SK-N-SH treated with all-trans-retinoic acid at 6 μM for 48 hours (cell line): ENCODE measurements at regions not wholly inside any gene's neighbourhood (a gene's known extent, or its start where the extent isn't known, plus 50 kb on each side); places are given as distances from the start of the nearest gene placed in this dataset.

Source experiments
- ATAC-seq: fragments of 200-7000 bp; cut with Tn5 transposase; 3 replicates; pipeline ENCODE4 v1.9.1; 2020; ENCODE audit warnings: mild to moderate bottlenecking, moderate library complexity
- ARNTL ChIP-seq: fragments of 450-650 bp; formaldehyde crosslinking; IDR thresholded peaks from 2 replicates; pipeline ENCODE4 v1.5.0; 2020; ENCODE audit warnings: low read depth, mild to moderate bottlenecking, moderate library complexity, borderline replicate concordance
- BACH2 ChIP-seq: fragments of 250-450 bp; sonication (Bioruptor Pico); IDR thresholded peaks from 2 replicates; pipeline ENCODE4 v1.9.0; 2021; ENCODE audit warnings: mild to moderate bottlenecking, borderline replicate concordance
- CREB5 ChIP-seq: fragments of 250-450 bp; sonication (Bioruptor Pico); IDR thresholded peaks from 2 replicates; pipeline ENCODE4 v1.5.1; 2020; ENCODE audit warnings: low read depth, mild to moderate bottlenecking, moderate library complexity
- CSDC2 ChIP-seq: fragments of 250-450 bp; sonication (Bioruptor Pico); IDR thresholded peaks from 2 replicates; pipeline ENCODE4 v1.5.0; 2020; ENCODE audit warnings: mild to moderate bottlenecking, moderate library complexity
- CSRNP3 ChIP-seq: fragments of 250-450 bp; sonication (Bioruptor Pico); IDR thresholded peaks from 2 replicates; pipeline ENCODE4 v1.5.1; 2021; ENCODE audit warnings: mild to moderate bottlenecking, moderate library complexity
- ESRRG ChIP-seq: fragments of 250-450 bp; sonication (Bioruptor Pico); IDR thresholded peaks from 2 replicates; pipeline ENCODE4 v1.6.1; 2021; ENCODE audit warnings: mild to moderate bottlenecking
- GLIS3 ChIP-seq: fragments of 250-450 bp; sonication (Bioruptor Pico); IDR thresholded peaks from 2 replicates; pipeline ENCODE4 v1.5.0; 2020; ENCODE audit warnings: mild to moderate bottlenecking, moderate library complexity
- ISL1 ChIP-seq: fragments of 250-450 bp; sonication (Bioruptor Pico); IDR thresholded peaks from 2 replicates; pipeline ENCODE4 v2.1.2; 2022; ENCODE audit warnings: mild to moderate bottlenecking, moderate library complexity
- OSR1 ChIP-seq: fragments of 250-450 bp; sonication (Bioruptor Pico); IDR thresholded peaks from 2 replicates; pipeline ENCODE4 v1.8.0; 2022; ENCODE audit warnings: moderate library complexity, mild to moderate bottlenecking, inconsistent platforms
- POU6F1 ChIP-seq: fragments of 250-450 bp; sonication (Bioruptor Pico); IDR thresholded peaks from 2 replicates; pipeline ENCODE4 v1.8.0; 2021; ENCODE audit warnings: low read depth, mild to moderate bottlenecking, moderate library complexity, borderline replicate concordance
- SNAI2 ChIP-seq: fragments of 250-450 bp; sonication (Bioruptor Pico); IDR thresholded peaks from 2 replicates; pipeline ENCODE4 v1.5.0; 2020; ENCODE audit warnings: mild to moderate bottlenecking, moderate library complexity
- TCF4 ChIP-seq: fragments of 250-450 bp; sonication (Bioruptor Pico); IDR thresholded peaks from 2 replicates; pipeline ENCODE4 v1.8.0; 2021; ENCODE audit warnings: mild to moderate bottlenecking, moderate library complexity, borderline replicate concordance
- TOX ChIP-seq: fragments of 250-450 bp; sonication (Bioruptor Pico); IDR thresholded peaks from 2 replicates; pipeline ENCODE4 v1.8.0; 2021; ENCODE audit warnings: mild to moderate bottlenecking, moderate library complexity, borderline replicate concordance
- TSHZ2 ChIP-seq: fragments of 250-450 bp; sonication (Bioruptor Pico); IDR thresholded peaks from 2 replicates; pipeline ENCODE4 v1.5.0; 2020; ENCODE audit warnings: mild to moderate bottlenecking, moderate library complexity
- ZC3H10 ChIP-seq: fragments of 250-450 bp; sonication (Bioruptor Pico); IDR thresholded peaks from 2 replicates; pipeline ENCODE4 v1.5.1; 2021; ENCODE audit warnings: mild to moderate bottlenecking, moderate library complexity
- ZFP3 ChIP-seq: fragments of 250-450 bp; sonication (Bioruptor Pico); IDR thresholded peaks from 2 replicates; pipeline ENCODE4 v1.5.0; 2020; ENCODE audit warnings: mild to moderate bottlenecking, moderate library complexity
- ZFP30 ChIP-seq: fragments of 450-650 bp; formaldehyde crosslinking; IDR thresholded peaks from 2 replicates; pipeline ENCODE4 v1.5.0; 2022; ENCODE audit warnings: mild to moderate bottlenecking, moderate library complexity
- ZNF565 ChIP-seq: fragments of 450-650 bp; formaldehyde crosslinking; conservative IDR thresholded peaks from 2 replicates; pipeline ENCODE4 v1.5.0; 2020; ENCODE audit warnings: low read depth, mild to moderate bottlenecking, moderate library complexity
- ZNF70 ChIP-seq: fragments of 450-650 bp; formaldehyde crosslinking; IDR thresholded peaks from 2 replicates; pipeline ENCODE4 v1.5.0; 2020; ENCODE audit warnings: mild to moderate bottlenecking, moderate library complexity
- ZNF8 ChIP-seq: fragments of 450-650 bp; formaldehyde crosslinking; IDR thresholded peaks from 2 replicates; pipeline ENCODE4 v1.5.0; 2020; ENCODE audit warnings: mild to moderate bottlenecking, moderate library complexity
- TF ChIP-seq, protein P1 (sequence below): fragments of 250-450 bp; sonication (Bioruptor Pico); IDR thresholded peaks from 2 replicates; pipeline ENCODE4 v1.8.0; 2020; ENCODE audit warnings: mild to moderate bottlenecking, moderate library complexity, borderline replicate concordance

DNA sequence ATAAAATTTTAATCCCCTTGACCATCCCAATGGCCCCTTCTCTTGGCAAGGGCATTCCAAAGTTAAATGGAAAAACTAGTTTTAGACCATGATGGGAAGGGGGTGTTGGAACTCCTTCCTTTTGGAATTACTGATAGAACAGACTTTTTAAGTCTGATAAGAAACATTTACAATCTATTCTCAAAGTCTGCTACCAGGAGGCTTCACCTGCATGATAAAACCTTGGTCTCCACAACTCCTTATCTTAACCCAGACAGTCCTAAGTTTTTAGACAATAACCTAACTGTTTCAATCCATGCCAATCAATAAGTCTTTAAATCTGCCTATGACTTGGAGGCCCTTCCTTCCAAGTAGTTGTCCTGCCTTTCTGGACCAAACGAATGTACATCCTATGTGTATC is 63.9 kb upstream of the PGRMC2 start (continued):
- no peak for TF ChIP-seq TCF4
- TF ChIP-seq, protein P1, sequence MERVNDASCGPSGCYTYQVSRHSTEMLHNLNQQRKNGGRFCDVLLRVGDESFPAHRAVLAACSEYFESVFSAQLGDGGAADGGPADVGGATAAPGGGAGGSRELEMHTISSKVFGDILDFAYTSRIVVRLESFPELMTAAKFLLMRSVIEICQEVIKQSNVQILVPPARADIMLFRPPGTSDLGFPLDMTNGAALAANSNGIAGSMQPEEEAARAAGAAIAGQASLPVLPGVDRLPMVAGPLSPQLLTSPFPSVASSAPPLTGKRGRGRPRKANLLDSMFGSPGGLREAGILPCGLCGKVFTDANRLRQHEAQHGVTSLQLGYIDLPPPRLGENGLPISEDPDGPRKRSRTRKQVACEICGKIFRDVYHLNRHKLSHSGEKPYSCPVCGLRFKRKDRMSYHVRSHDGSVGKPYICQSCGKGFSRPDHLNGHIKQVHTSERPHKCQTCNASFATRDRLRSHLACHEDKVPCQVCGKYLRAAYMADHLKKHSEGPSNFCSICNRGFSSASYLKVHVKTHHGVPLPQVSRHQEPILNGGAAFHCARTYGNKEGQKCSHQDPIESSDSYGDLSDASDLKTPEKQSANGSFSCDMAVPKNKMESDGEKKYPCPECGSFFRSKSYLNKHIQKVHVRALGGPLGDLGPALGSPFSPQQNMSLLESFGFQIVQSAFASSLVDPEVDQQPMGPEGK, result no peak
- TF ChIP-seq BACH2 (CRISPR knock-in tag), result no peak
- no peak for TF ChIP-seq GLIS3
- no peak for TF ChIP-seq ARNTL (CRISPR knock-in tag)
- no peak for TF ChIP-seq ZNF70 (CRISPR knock-in tag)
- TF ChIP-seq, all 23 proteins: peak for 0

GRCh38 chr4:128350449-128351045 is 62.9 kb upstream of the PGRMC2 start:
- no peak for ATAC-seq
- TF ChIP-seq ARNTL (CRISPR knock-in tag) (no peak), OSR1 (CRISPR knock-in tag) (no peak), ESRRG (CRISPR knock-in tag) (no peak), BACH2 (CRISPR knock-in tag) (no peak), SNAI2 (CRISPR knock-in tag) (no peak), ZNF70 (CRISPR knock-in tag) (no peak), ZNF565 (no peak), ISL1 (CRISPR knock-in tag) (no peak), ZNF8 (no peak), CSRNP3 (CRISPR knock-in tag) (no peak), TOX (CRISPR knock-in tag) (no peak), ZFP3 (CRISPR knock-in tag) (no peak), CSDC2 (CRISPR knock-in tag) (no peak), ZFP30 (CRISPR knock-in tag) (no peak), GLIS3 (no peak), TCF4 (no peak), TSHZ2 (no peak)
- TF ChIP-seq, protein P1, result no peak

GRCh38 chr4:128349921-128350320 is 62.3 kb upstream of the PGRMC2 start:
- TF ChIP-seq ZC3H10 (CRISPR knock-in tag) (no peak), CREB5 (CRISPR knock-in tag) (no peak), POU6F1 (CRISPR knock-in tag) (no peak), ESRRG (CRISPR knock-in tag) (no peak), OSR1 (CRISPR knock-in tag) (no peak), ISL1 (CRISPR knock-in tag) (no peak), ZNF70 (CRISPR knock-in tag) (no peak), ZFP3 (CRISPR knock-in tag) (no peak), TSHZ2 (no peak), ZNF565 (no peak)
- no peak for ATAC-seq
